GM12892 (cell line): ENCODE measurements at regions not wholly inside any gene's neighbourhood (a gene's known extent, or its start where the extent isn't known, plus 50 kb on each side); places are given as distances from the start of the nearest gene placed in this dataset.

Experiments used
- POLR2A ChIP-seq: IDR thresholded peaks from 2 replicates; pipeline ENCODE4 v1.6.1; 2011; ENCODE audit warnings: low read depth, low read length, control low read depth
- POLR2AphosphoS5 ChIP-seq: IDR thresholded peaks from 2 replicates; pipeline ENCODE4 v1.6.1; 2011; ENCODE audit warnings: low read depth, low read length, control low read depth

DNA sequence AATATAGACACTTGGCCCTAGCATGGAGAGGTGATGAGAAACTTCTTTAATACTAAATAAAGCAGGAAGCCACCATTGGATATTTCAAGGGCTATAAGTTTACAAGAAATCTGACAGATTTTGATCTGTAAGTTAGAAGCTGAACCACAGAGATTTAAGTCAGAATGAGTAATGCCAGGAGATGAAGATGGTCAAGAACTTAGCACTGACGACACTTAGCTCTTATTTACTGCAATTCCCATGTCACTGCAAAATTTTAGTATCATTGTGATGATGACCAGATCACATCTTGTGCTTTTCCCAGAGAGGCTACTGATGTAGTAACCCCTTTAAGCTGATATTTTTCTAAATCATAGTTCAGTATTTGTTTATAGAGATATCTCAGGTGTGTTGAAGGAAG is 59.4 kb upstream of the CD96 start:
- TF ChIP-seq POLR2A (no peak), POLR2AphosphoS5 (no peak)
